Left colon (tissue), 2 donors: ENCODE measurements at regions not wholly inside any gene's neighbourhood (a gene's known extent, or its start where the extent isn't known, plus 50 kb on each side); places are given as distances from the start of the nearest gene placed in this dataset.
A peak's percentile ranks its signal among the peaks of the same experiment; 100 is the strongest.
"Not testable (repeated sequence)": the region's sequence is repeated elsewhere in the genome, so short reads cannot be mapped to it uniquely, and the experiment has no call there.

ENCODE experiments used
- ATAC-seq: fragments of 200-7000 bp; cut with Tn5 transposase; one replicate; pipeline ENCODE4 v1.9.1; 2020; ENCODE audit warnings: mild to moderate bottlenecking, moderate library complexity
- DNase-seq, 2 donors: peaks; one replicate each; pipeline ENCODE4 v3.0.0-alpha.2; 2020
- intact Hi-C, 2 donors: fragments of 100-400 bp; cut with DNase I in 1 of 2; cut with micrococcal nuclease in 1 of 2; formaldehyde crosslinking; loops; one replicate each; pipeline versions ENCODE4 v1.11.2 to v1.14.0; 2022; cut with DNase I, micrococcal nuclease
- donor health status: DM: no; HTN: no; CAD: no.
- donor health status: DM: yes; HTN: yes; CAD: no.

- intact Hi-C loops, result no loop called here
- no peak for DNase-seq
- no peak for ATAC-seq
Measured at GRCh38 chr5:156008844-156009243, 318.1 kb upstream of the SGCD start.

GRCh38 chr5:156009583-156009982 is 317.4 kb upstream of the SGCD start:
- DNase-seq (no peak), ATAC-seq (no peak)
- intact Hi-C loops, result no loop called here

DNA sequence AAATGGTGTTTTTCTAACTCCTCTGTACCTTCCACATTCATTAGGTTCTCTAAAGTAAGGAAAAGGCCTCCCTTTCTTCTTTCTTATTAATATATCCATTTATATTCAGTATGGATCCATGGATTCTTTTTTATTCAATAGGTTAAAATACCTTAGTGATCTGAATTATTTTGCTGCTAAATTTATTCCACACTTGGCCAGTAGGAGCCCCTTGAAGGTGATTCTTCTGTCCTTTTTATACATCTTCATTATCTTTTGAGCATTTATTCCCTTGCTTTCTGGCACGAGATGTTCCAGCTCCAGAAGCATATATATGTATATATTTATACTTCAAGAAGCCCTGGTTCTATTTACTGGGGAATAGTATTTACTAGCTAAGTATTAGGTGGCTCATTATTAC is 311.8 kb upstream of the SGCD start:
- ATAC-seq (no peak), DNase-seq (no peak)
- intact Hi-C loops, result no loop called here

DNA sequence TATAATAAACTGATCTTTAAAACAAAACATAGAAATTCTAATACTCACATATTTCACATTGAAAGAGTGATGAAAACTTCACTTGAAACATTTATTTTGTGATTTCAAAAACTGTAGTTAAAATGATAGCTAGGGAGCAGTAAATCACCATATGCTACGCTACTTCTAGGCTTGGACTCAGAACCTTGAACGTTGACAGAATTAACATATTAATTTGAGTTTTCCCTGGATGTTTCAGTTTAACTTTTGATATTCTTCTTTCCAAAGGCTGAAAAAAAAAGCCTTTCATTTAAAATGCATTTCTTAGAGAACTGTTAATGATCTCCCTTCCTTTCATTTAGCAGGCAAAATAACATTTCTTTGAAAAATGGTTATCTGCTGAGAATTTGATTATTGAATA is 307.8 kb upstream of the SGCD start:
- DNase-seq (no peak), ATAC-seq (no peak)
- intact Hi-C loops, result no loop called here

- DNase-seq, result no peak
- intact Hi-C loops, result no loop called here
Measured at GRCh38 chr5:156019571-156020180, 307.3 kb upstream of the SGCD start.

DNA sequence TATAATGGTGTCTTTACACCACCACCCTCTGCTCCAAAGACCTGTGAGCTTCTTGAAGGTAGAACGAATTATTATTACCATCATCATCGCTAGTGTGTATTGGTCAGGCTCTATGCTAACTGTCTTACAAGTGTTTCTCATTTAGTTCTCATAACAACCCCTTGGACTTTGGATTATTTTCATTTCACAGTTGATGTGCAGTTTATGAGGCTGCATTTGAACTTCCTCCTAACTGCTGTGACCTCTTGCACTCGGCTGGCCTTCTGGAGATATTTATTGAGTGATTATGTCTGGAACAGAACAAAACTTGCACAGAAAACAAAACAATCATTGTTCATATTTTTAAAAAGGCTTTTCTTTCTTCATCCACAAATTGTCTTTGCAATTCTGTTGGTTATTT is 306.3 kb upstream of the SGCD start:
- intact Hi-C loops, result no loop called here
- peak; percentile 98 for ATAC-seq
- peak in 1 of 2 donors; percentile 9 for DNase-seq

More at GRCh38 chr5:156019571-156020180, 307.3 kb upstream of the SGCD start:
- ATAC-seq, result peak; percentile 25

DNA sequence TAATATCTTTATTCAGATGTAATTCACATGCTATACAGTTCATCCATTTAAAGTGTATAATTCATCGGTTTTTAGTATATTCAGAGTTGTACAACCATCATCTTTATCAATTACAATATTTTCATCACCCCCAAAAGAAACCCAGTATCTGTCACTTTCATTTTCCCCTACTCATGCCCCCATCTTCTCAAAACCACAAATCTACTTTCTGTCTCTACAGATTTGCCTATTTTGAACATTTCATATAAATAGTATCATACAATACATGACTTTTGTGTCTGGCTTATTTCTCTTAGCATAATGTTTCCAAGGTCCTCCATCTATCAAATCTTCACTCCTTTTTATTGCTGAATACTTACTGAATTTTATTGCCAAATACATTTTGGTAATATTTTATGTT is 305.1 kb upstream of the SGCD start:
- intact Hi-C loops, result no loop called here
- ATAC-seq, result no peak
- DNase-seq, result no peak

DNA sequence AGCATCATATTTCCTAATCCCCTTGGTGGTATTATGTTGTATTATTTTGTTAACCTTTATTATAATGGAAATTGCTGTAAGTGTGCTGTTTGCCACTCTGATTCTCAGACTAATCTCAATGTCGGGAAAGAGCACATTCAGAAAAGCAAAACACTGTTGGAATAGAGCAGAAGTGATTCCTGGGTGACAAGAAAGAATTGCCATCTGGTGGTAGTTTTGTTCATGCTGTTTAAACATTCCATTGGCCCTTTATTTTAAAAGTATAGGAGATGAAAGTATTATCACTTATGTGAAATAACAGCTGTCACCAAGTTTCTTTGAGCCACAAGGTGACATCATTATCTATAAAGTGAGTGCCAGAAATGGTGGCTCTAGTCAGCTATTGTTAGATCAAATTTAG is 301.3 kb upstream of the SGCD start:
- intact Hi-C loops, result no loop called here
- DNase-seq (no peak), ATAC-seq (no peak)

GRCh38 chr5:156031181-156031580 is 295.8 kb upstream of the SGCD start:
- ATAC-seq (no peak), DNase-seq (no peak)
- intact Hi-C loops, result no loop called here

DNA sequence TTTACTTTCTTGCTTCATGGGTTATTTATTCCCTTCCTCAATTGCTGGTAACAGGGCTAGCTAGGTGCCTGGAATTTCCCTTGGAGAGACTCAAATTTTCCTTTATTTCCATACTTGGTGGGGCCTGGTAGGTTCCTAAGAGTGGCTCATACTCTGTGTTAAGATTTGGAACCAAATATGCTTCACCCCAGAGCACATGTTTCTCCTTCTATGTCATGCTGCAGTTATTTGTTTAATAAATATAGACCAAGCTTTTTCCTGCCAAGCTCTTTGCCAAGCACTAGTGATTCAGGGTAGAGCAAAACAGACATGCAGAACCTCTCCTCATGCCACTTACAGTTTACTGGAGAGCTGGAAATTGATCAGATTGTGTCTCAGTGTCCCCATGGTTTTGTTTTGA is 290.3 kb upstream of the SGCD start:
- DNase-seq (no peak), ATAC-seq (no peak)
- intact Hi-C loops, result no loop called here

GRCh38 chr5:156037151-156037909 is 289.6 kb upstream of the SGCD start:
- ATAC-seq (no peak), DNase-seq (no peak)

DNA sequence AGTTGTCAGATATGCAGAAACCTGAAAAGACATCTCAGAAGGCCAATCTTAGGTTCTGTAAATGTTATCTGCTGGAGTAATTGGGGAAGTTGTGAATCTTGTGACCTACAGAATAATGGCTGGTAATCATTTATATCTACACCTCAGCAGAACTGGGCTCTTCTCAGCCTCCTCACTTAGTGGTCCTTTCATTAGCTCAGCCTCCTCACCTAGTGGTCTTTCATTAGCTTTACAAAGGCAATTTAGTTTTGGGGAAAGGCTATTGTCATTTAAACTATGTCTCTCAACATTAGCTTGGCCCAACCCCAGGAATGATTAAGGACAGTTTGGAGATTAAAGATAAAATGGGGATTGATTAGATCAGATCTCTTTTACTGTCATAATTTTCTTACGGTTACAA is 284.2 kb upstream of the SGCD start:
- ATAC-seq (no peak), DNase-seq (no peak)
- intact Hi-C loops, result no loop called here

More at GRCh38 chr5:156037151-156037909, 289.6 kb upstream of the SGCD start:
- intact Hi-C loops, result no loop called here

DNA sequence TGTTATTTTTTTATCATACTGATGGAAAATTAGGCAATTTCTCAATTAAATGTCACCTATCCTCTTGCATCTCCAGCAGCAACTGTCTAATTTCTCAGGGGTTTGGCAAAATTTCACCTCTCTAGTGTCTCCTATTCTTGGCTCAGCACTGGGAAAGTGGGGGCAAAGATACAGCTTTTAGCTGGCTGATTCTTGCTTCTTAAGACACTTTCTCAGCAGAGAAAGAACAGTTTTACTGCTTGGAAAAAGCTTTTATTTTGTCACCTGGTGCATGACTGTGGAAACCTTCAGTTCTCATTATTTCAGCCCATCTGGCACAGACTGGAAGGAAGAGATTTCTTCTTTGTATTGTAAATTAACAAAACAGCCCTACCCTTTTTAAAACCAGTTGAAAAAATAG is 283.6 kb upstream of the SGCD start:
- DNase-seq (no peak), ATAC-seq (no peak)
- intact Hi-C loops, result no loop called here

DNA sequence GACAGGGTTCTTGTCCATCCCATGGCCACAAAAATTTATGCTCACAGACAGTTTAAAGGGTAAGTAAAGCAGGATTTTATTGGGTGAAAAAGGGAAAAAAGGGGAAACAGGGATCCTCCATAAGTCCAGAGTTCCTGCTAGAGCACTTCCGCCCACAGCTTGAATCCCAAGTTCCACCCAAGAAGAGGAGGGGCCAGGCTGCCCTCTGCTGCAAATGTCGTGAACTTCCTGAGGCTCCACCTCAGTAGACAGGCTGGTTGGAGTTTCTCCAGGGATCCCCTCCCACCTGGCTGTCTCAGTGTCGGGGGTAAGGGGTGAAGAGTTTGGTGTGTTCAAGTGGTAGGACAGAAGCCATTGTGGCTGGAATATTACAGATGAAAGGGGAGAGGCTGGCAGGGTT is 275.0 kb upstream of the SGCD start:
- intact Hi-C loops, result no loop called here

GRCh38 chr5:156052656-156053055 is 274.3 kb upstream of the SGCD start:
- ATAC-seq, result no peak
- intact Hi-C loops, result no loop called here
- DNase-seq, result no peak

More for the DNA sequence above, 275.0 kb upstream of the SGCD start:
- ATAC-seq (peak; percentile 70), DNase-seq (peak in 1 of 2 donors; percentile 17)

- DNase-seq, result no peak
- intact Hi-C loops, result no loop called here
- no peak for ATAC-seq
Measured at GRCh38 chr5:156053056-156053455, 273.9 kb upstream of the SGCD start.

- DNase-seq (no peak), ATAC-seq (no peak)
- intact Hi-C loops, result no loop called here
Measured at GRCh38 chr5:156076912-156077311, 250.1 kb upstream of the SGCD start.

GRCh38 chr5:156087577-156088110 is 239.3 kb upstream of the SGCD start:
- no peak for ATAC-seq
- intact Hi-C loops, result no loop called here
- DNase-seq, result no peak

- ATAC-seq, intact Hi-C loops: not testable (repeated sequence)
Measured at GRCh38 chr5:156089955-156090940, 236.7 kb upstream of the SGCD start.

More at GRCh38 chr5:156089955-156090940, 236.7 kb upstream of the SGCD start:
- DNase-seq, result not testable (repeated sequence)
